ENCODE measurements at regions not wholly inside any gene's neighbourhood (a gene's known extent, or its start where the extent isn't known, plus 50 kb on each side); places are given as distances from the start of the nearest gene placed in this dataset.

- TF ChIP-seq CTCF (conservative IDR thresholded peaks at IDR 0.05; ENCODE audit: control insufficient read depth, insufficient read depth, low read depth, low read length), result no peak
- no peak overlapping the region for H3K4me3 ChIP-seq (ENCODE audit: control insufficient read depth, low read depth, low read length)
- no peak for DNase-seq (ENCODE audit: low read depth)
These were observed 492.9 kb upstream of the INTU start for GRCh38 chr4:127139788-127140286.

- peak; percentile 84 for DNase-seq (ENCODE audit: low read depth)
- no peak for TF ChIP-seq CTCF (conservative IDR thresholded peaks at IDR 0.05; ENCODE audit: control insufficient read depth, insufficient read depth, low read depth, low read length)
- H3K4me3 ChIP-seq (ENCODE audit: control insufficient read depth, low read depth, low read length), result no peak overlapping the region
These were observed 492.5 kb upstream of the INTU start for GRCh38 chr4:127140306-127140705.

GRCh38 chr4:127141856-127142255 lies 490.9 kb upstream of the INTU start:
- no peak overlapping the region for H3K4me3 ChIP-seq (ENCODE audit: control insufficient read depth, low read depth, low read length)
- peak; percentile 95 for DNase-seq (ENCODE audit: low read depth)
- TF ChIP-seq CTCF (conservative IDR thresholded peaks at IDR 0.05; ENCODE audit: control insufficient read depth, insufficient read depth, low read depth, low read length), result no peak

GRCh38 chr4:127143460-127144195 lies 489.1 kb upstream of the INTU start:
- TF ChIP-seq CTCF (conservative IDR thresholded peaks at IDR 0.05; ENCODE audit: control insufficient read depth, insufficient read depth, low read depth, low read length), result no peak
- peak; percentile 57 for DNase-seq (ENCODE audit: low read depth)
- no peak overlapping the region for H3K4me3 ChIP-seq (ENCODE audit: control insufficient read depth, low read depth, low read length)

- no peak overlapping the region for H3K4me3 ChIP-seq (ENCODE audit: control insufficient read depth, low read depth, low read length)
These were observed 487.7 kb upstream of the INTU start for GRCh38 chr4:127145006-127145540.

GRCh38 chr4:127148165-127148564 lies 484.6 kb upstream of the INTU start:
- no peak overlapping the region for H3K4me3 ChIP-seq (ENCODE audit: control insufficient read depth, low read depth, low read length)
- TF ChIP-seq CTCF (conservative IDR thresholded peaks at IDR 0.05; ENCODE audit: control insufficient read depth, insufficient read depth, low read depth, low read length), result no peak
- no peak for DNase-seq (ENCODE audit: low read depth)

More at GRCh38 chr4:127145006-127145540, 487.7 kb upstream of the INTU start:
- no peak for TF ChIP-seq CTCF (conservative IDR thresholded peaks at IDR 0.05; ENCODE audit: control insufficient read depth, insufficient read depth, low read depth, low read length)
- DNase-seq (ENCODE audit: low read depth), result no peak
